ENCODE measurements at regions not wholly inside any gene's neighbourhood (a gene's known extent, or its start where the extent isn't known, plus 50 kb on each side); places are given as distances from the start of the nearest gene placed in this dataset.

GRCh38 chr15:95300958-95301357 lies 1029.5 kb upstream of the NR2F2 start:
- no peak for TF ChIP-seq PREB (CRISPR knock-in tag; IDR thresholded peaks at IDR 0.05; ENCODE audit: borderline replicate concordance)
- TF ChIP-seq ZNF416 (CRISPR knock-in tag; IDR thresholded peaks at IDR 0.05) = no peak
- no peak for TF ChIP-seq FOXK1 (CRISPR knock-in tag; IDR thresholded peaks at IDR 0.05)
- TF ChIP-seq, protein P1, sequence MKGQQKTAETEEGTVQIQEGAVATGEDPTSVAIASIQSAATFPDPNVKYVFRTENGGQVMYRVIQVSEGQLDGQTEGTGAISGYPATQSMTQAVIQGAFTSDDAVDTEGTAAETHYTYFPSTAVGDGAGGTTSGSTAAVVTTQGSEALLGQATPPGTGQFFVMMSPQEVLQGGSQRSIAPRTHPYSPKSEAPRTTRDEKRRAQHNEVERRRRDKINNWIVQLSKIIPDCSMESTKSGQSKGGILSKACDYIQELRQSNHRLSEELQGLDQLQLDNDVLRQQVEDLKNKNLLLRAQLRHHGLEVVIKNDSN (CRISPR knock-in tag; IDR thresholded peaks at IDR 0.05) = no peak
- no peak for TF ChIP-seq HMGA2 (CRISPR knock-in tag; IDR thresholded peaks at IDR 0.05)
- no peak for TF ChIP-seq NFATC4 (CRISPR knock-in tag; IDR thresholded peaks at IDR 0.05)
- TF ChIP-seq AR (CRISPR knock-in tag; IDR thresholded peaks at IDR 0.05) = no peak
- no peak for TF ChIP-seq MAX (CRISPR knock-in tag; IDR thresholded peaks at IDR 0.05)
- TF ChIP-seq ETV6 (CRISPR knock-in tag; IDR thresholded peaks at IDR 0.05) = no peak
- TF ChIP-seq ZNF263 (CRISPR knock-in tag; IDR thresholded peaks at IDR 0.05; ENCODE audit: low read depth) = no peak
- H3K4me1 Mint-ChIP-seq = no peaks in the 10 kb centered on the region
- peaks cover 4% of the 10 kb centered on the region; the same call in 1 of the 2 replicates for H3K9me3 Mint-ChIP-seq
- CTCF ChIA-PET = interaction anchor here (1.2 kb wide), 1 partner anchor 11 kb away, joined by 3 read pairs; no protein-coding TSS in a partner anchor
- no peak for ATAC-seq
- H3K27me3 Mint-ChIP-seq (ENCODE audit: low read depth) = no peaks in the 10 kb centered on the region
- DNase-seq (ENCODE audit: low spot score) = no peak
- H3K27ac Mint-ChIP-seq = no peak overlapping the region
- no peaks in the 10 kb centered on the region for H3K36me3 Mint-ChIP-seq
- POLR2A ChIA-PET = no interaction called here
- no peak overlapping the region for H3K4me3 Mint-ChIP-seq

DNA sequence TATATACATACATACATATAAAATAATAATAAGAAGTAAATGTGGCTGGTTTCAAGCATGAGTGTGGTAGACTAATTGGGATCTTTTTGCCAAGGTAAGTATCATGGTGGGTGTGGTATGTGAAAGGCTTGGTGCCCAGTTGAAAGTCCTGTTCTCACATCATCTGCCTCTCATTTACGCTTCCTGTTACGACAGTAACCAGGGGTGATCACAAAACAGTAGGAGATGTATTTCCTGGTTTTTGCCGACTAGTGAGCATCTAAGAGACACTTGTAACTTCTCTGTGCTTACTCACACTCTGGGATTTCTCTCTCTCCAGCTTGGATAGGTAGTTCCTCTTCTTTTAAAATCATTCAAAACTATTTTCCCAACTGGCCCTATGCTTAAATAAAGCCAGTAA lies 1028.3 kb upstream of the NR2F2 start:
- no peak overlapping the region for H3K4me3 Mint-ChIP-seq
- ChIA-PET POLR2A (no interaction called here), CTCF (no interaction called here)
- H3K9me3 Mint-ChIP-seq = peaks cover 4% of the 10 kb centered on the region; the same call in 1 of the 2 replicates
- no peak for ATAC-seq
- no peaks in the 10 kb centered on the region for H3K4me1 Mint-ChIP-seq
- no peak overlapping the region for H3K27ac Mint-ChIP-seq
- no peak for DNase-seq (ENCODE audit: low spot score)
- no peak for TF ChIP-seq SP1 (CRISPR knock-in tag; conservative IDR thresholded peaks at IDR 0.05)
- no peak for TF ChIP-seq TP53 (CRISPR knock-in tag; IDR thresholded peaks at IDR 0.05)
- TF ChIP-seq, protein P2, sequence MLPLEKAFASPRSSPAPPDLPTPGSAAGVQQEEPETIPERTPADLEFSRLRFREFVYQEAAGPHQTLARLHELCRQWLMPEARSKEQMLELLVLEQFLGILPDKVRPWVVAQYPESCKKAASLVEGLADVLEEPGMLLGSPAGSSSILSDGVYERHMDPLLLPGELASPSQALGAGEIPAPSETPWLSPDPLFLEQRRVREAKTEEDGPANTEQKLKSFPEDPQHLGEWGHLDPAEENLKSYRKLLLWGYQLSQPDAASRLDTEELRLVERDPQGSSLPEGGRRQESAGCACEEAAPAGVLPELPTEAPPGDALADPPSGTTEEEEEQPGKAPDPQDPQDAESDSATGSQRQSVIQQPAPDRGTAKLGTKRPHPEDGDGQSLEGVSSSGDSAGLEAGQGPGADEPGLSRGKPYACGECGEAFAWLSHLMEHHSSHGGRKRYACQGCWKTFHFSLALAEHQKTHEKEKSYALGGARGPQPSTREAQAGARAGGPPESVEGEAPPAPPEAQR (CRISPR knock-in tag; IDR thresholded peaks at IDR 0.05) = no peak
- no peak for TF ChIP-seq ZNF138 (CRISPR knock-in tag; conservative IDR thresholded peaks at IDR 0.05)
- TF ChIP-seq ZBTB21 (CRISPR knock-in tag; IDR thresholded peaks at IDR 0.05; ENCODE audit: borderline replicate concordance) = no peak
- TF ChIP-seq MLX (CRISPR knock-in tag; IDR thresholded peaks at IDR 0.05) = no peak
- no peaks in the 10 kb centered on the region for H3K27me3 Mint-ChIP-seq (ENCODE audit: low read depth)
- no peaks in the 10 kb centered on the region for H3K36me3 Mint-ChIP-seq

- Mint-ChIP-seq H3K4me1 (no peaks in the 10 kb centered on the region), H3K36me3 (no peaks in the 10 kb centered on the region), H3K4me3 (no peak overlapping the region), H3K9me3 (peaks cover 4% of the 10 kb centered on the region; the same call in 1 of the 2 replicates), H3K27ac (no peak overlapping the region), H3K27me3 (ENCODE audit: low read depth) (no peaks in the 10 kb centered on the region)
- ATAC-seq (no peak), DNase-seq (ENCODE audit: low spot score) (no peak)
- ChIA-PET POLR2A (no interaction called here), CTCF (no interaction called here)
- TF ChIP-seq HMGA2 (CRISPR knock-in tag; IDR thresholded peaks at IDR 0.05) (no peak), TEAD1 (CRISPR knock-in tag; IDR thresholded peaks at IDR 0.05) (no peak), ZNF219 (CRISPR knock-in tag; IDR thresholded peaks at IDR 0.05; ENCODE audit: borderline replicate concordance) (no peak), ATF3 (CRISPR knock-in tag; conservative IDR thresholded peaks at IDR 0.05) (no peak), TEAD4 (CRISPR knock-in tag; IDR thresholded peaks at IDR 0.05) (no peak), NR1H2 (CRISPR knock-in tag; IDR thresholded peaks at IDR 0.05) (no peak), TCF7 (CRISPR knock-in tag; IDR thresholded peaks at IDR 0.05; ENCODE audit: low read depth) (no peak)
These were observed 1027.7 kb upstream of the NR2F2 start for GRCh38 chr15:95302809-95303208.
